A549 (cell line): ENCODE measurements at regions not wholly inside any gene's neighbourhood (a gene's known extent, or its start where the extent isn't known, plus 50 kb on each side); places are given as distances from the start of the nearest gene placed in this dataset.

ENCODE experiments used
- ATAC-seq, 2 experiments: fragments of 200-7000 bp in 1 of 2; fragments of >200 bp in 1 of 2; cut with Nextera tagmentation in 1 of 2; cut with Tn5 transposase in 1 of 2; 3 replicates each; pipeline versions ENCODE4 v1.8.0 to v1.9.1; 2018 to 2020; ENCODE audit warnings: mild to moderate bottlenecking in 1 of 2, moderate library complexity in 1 of 2
- CTCF ChIA-PET: fragments of 300-600 bp; sonication (Branson Sonifier 250); formaldehyde crosslinking; extraction: SDS; loops from one replicate; lab custom pipeline; 2021; ENCODE audit warnings: antibody characterized with exemption, inconsistent platforms; lab: Yijun Ruan, JAX
- POLR2A ChIA-PET: fragments of 350-600 bp; formaldehyde crosslinking; extraction: SDS; loops from one replicate; lab custom pipeline; 2021; ENCODE audit warnings: antibody characterized with exemption, inconsistent platforms; lab: Yijun Ruan, JAX
- DNase-seq, 2 experiments: peaks; one replicate each; pipeline versions ENCODE4 v3.0.0 to v3.0.0-alpha.2; 2011 to 2016; ENCODE audit warnings: low read depth in 1 of 2, low spot score in 1 of 2
- FAIRE-seq: peaks from 2 replicates; lab custom pipeline; 2011; peaks lifted over from hg19 to GRCh38; lab: Jason Lieb, UNC
- H3K27ac ChIP-seq, 2 experiments: fragments of >200 bp; sonication (Bioruptor Twin); formaldehyde crosslinking; 3 replicates each; pipeline ENCODE4 v1.5.1; 2016 to 2017
- H3K4me1 ChIP-seq: fragments of >200 bp; sonication (Bioruptor Twin); formaldehyde crosslinking; 3 replicates; pipeline ENCODE4 v1.6.1; 2016
- H3K4me2 ChIP-seq: fragments of >200 bp; sonication (Bioruptor Twin); formaldehyde crosslinking; 3 replicates; pipeline ENCODE4 v1.6.1; 2016
- H3K4me3 ChIP-seq: fragments of >200 bp; sonication (Bioruptor Twin); formaldehyde crosslinking; 3 replicates; pipeline ENCODE4 v1.5.1; 2016
- H3K9me3 ChIP-seq: fragments of >200 bp; sonication (Bioruptor Twin); formaldehyde crosslinking; 3 replicates; pipeline ENCODE4 v1.6.1; 2016
- CBX8 ChIP-seq: fragments of 200-600 bp; sonication (generic); IDR thresholded peaks from 2 replicates; pipeline ENCODE4 v1.6.1; 2016
- CEBPB ChIP-seq, 2 experiments: fragments of >200 bp in 1 of 2; sonication (Bioruptor Twin) in 1 of 2; formaldehyde crosslinking in 1 of 2; IDR thresholded peaks; 2 replicates each; pipeline ENCODE4 v1.6.1; 2012 to 2016
- CHD4 ChIP-seq: fragments of 200-600 bp; sonication (generic); IDR thresholded peaks from 2 replicates; pipeline ENCODE4 v1.6.1; 2016; ENCODE audit warnings: antibody characterized with exemption, mild to moderate bottlenecking, borderline replicate concordance
- CTCF ChIP-seq: fragments of >200 bp; sonication (Bioruptor Twin); formaldehyde crosslinking; IDR thresholded peaks from 3 replicates; pipeline ENCODE4 v1.5.1; 2016
- ELK1 ChIP-seq: fragments of 150-350 bp; IDR thresholded peaks from 2 replicates; pipeline ENCODE4 v1.6.1; 2014; ENCODE audit warnings: low read depth, mild to moderate bottlenecking, low read length
- FOSB ChIP-seq: fragments of 250-450 bp; sonication (Bioruptor Pico); IDR thresholded peaks from 2 replicates; pipeline ENCODE4 v1.5.0; 2020; ENCODE audit warnings: mild to moderate bottlenecking, moderate library complexity
- HES2 ChIP-seq: fragments of >200 bp; sonication (Bioruptor Twin); formaldehyde crosslinking; IDR thresholded peaks from 2 replicates; pipeline ENCODE4 v1.6.1; 2016
- HMGXB4 ChIP-seq: fragments of 250-450 bp; sonication (Bioruptor Pico); IDR thresholded peaks from 2 replicates; pipeline ENCODE4 v1.5.0; 2021; ENCODE audit warnings: mild to moderate bottlenecking, moderate library complexity, borderline replicate concordance
- HOXA7 ChIP-seq: fragments of 250-450 bp; sonication (Bioruptor Pico); IDR thresholded peaks from 2 replicates; pipeline ENCODE4 v1.5.0; 2020; ENCODE audit warnings: mild to moderate bottlenecking, moderate library complexity
- HOXB5 ChIP-seq: fragments of 250-450 bp; sonication (Bioruptor Pico); IDR thresholded peaks from 2 replicates; pipeline ENCODE4 v1.5.0; 2020; ENCODE audit warnings: mild to moderate bottlenecking, moderate library complexity
- JUN ChIP-seq, 2 experiments: fragments of >200 bp; sonication (Bioruptor Twin); formaldehyde crosslinking; IDR thresholded peaks; 2 replicates in 1 of 2; 3 replicates in 1 of 2; pipeline ENCODE4 v1.6.1; 2016 to 2017
- JUNB ChIP-seq: fragments of >200 bp; sonication (Bioruptor Twin); formaldehyde crosslinking; IDR thresholded peaks from 2 replicates; pipeline ENCODE4 v1.6.1; 2016
- KDM5A ChIP-seq: fragments of 200-600 bp; sonication (generic); IDR thresholded peaks from 2 replicates; pipeline ENCODE4 v1.6.1; 2016; ENCODE audit warnings: antibody characterized with exemption, mild to moderate bottlenecking
- NFE2L2 ChIP-seq: fragments of 150-350 bp; conservative IDR thresholded peaks from 2 replicates; pipeline ENCODE4 v1.6.1; 2014; ENCODE audit warnings: low read length
- NR3C1 ChIP-seq: fragments of >200 bp; sonication (Bioruptor Twin); formaldehyde crosslinking; IDR thresholded peaks from 3 replicates; pipeline ENCODE4 v1.6.1; 2017
- PBX3 ChIP-seq: IDR thresholded peaks from 2 replicates; pipeline ENCODE4 v1.6.1; 2012
- PHF8 ChIP-seq: fragments of 200-600 bp; sonication (generic); IDR thresholded peaks from 2 replicates; pipeline ENCODE4 v1.6.1; 2016; ENCODE audit warnings: low read depth, mild to moderate bottlenecking, antibody characterized with exemption, moderate library complexity, borderline replicate concordance
- RAD21 ChIP-seq, 2 experiments: fragments of >200 bp in 1 of 2; sonication (Bioruptor Twin) in 1 of 2; formaldehyde crosslinking in 1 of 2; IDR thresholded peaks in 1 of 2; conservative IDR thresholded peaks in 1 of 2; 2 replicates in 1 of 2; 3 replicates in 1 of 2; pipeline ENCODE4 v1.6.1; 2012 to 2018; ENCODE audit warnings: inconsistent platforms in 1 of 2
- RARB ChIP-seq: fragments of 250-450 bp; sonication (Bioruptor Pico); IDR thresholded peaks from 2 replicates; pipeline ENCODE4 v1.8.0; 2021; ENCODE audit warnings: mild to moderate bottlenecking, moderate library complexity
- REST ChIP-seq: fragments of 200-600 bp; sonication (generic); IDR thresholded peaks from 2 replicates; pipeline ENCODE4 v1.6.1; 2016; ENCODE audit warnings: antibody characterized with exemption, mild to moderate bottlenecking, moderate library complexity
- SREBF2 ChIP-seq: fragments of 450-650 bp; IDR thresholded peaks from 2 replicates; pipeline ENCODE4 v1.6.1; 2014; ENCODE audit warnings: mild to moderate bottlenecking, moderate library complexity
- ZNF302 ChIP-seq: fragments of 250-450 bp; sonication (Bioruptor Pico); IDR thresholded peaks from 2 replicates; pipeline ENCODE4 v1.9.0; 2021; ENCODE audit warnings: inconsistent platforms, mild to moderate bottlenecking, moderate library complexity
- WGBS: methylation state at CpG from one replicate; pipeline ENCODE4 v1.1.6; 2017; ENCODE audit errors: missing lambda C conversion rate; 5-methylcytosine and 5-hydroxymethylcytosine counted together

- no peak for FAIRE-seq
- WGBS = 100% methylated on average over 1 of the region's 1 CpG
- H3K27ac ChIP-seq = no peak overlapping the region
- no peak for ATAC-seq
- no peaks in the 10 kb centered on the region for H3K4me1 ChIP-seq
- ChIA-PET POLR2A (no interaction called here), CTCF (interaction anchor here (0.8 kb wide), 1 partner anchor 14 kb away, joined by 3 read pairs; no protein-coding TSS in a partner anchor)
- TF ChIP-seq CBX8 (no peak), HES2 (no peak), KDM5A (no peak), PHF8 (no peak), RARB (CRISPR knock-in tag) (no peak), ELK1 (no peak), ZNF302 (no peak), HOXA7 (CRISPR knock-in tag) (no peak), NR3C1 (no peak), CHD4 (no peak), FOSB (CRISPR knock-in tag) (no peak), JUNB (no peak), SREBF2 (no peak), PBX3 (no peak), JUN (IDR thresholded peaks at IDR 0.05) (no peak), HMGXB4 (CRISPR knock-in tag) (no peak), REST (no peak), NFE2L2 (no peak)
- no peak overlapping the region for H3K4me2 ChIP-seq
- H3K9me3 ChIP-seq = no peaks in the 10 kb centered on the region
- H3K4me3 ChIP-seq = no peak overlapping the region
- no peak for DNase-seq
Observed at GRCh38 chr21:16606271-16606670, 876.5 kb downstream of the USP25 start.

- no peaks in the 10 kb centered on the region for H3K4me1 ChIP-seq
- 0 out of 6 replicates have a peak, but pooled peaks of 1 of the 2 experiments have one; percentile 23 for ATAC-seq
- H3K9me3 ChIP-seq = no peaks in the 10 kb centered on the region
- TF ChIP-seq RARB (CRISPR knock-in tag) (no peak), RAD21 (conservative IDR thresholded peaks at IDR 0.05 in 1 of 2, IDR thresholded peaks at IDR 0.05 in 1 of 2) (peak; percentile 42 to 55; a peak in 4 of 5 replicates), HOXB5 (no peak), CTCF (peak; percentile 20), CEBPB (IDR thresholded peaks at IDR 0.05) (no peak)
- TF ChIP-seq, all 56 proteins: peak for 2
- ChIA-PET CTCF (no interaction called here), POLR2A (no interaction called here)
- 87% methylated on average over 3 of the region's 3 CpGs for WGBS
- FAIRE-seq = no peak
- H3K27ac ChIP-seq = no peak overlapping the region
- H3K4me3 ChIP-seq = no peak overlapping the region
- DNase-seq = peak in 1 of 2 experiments; percentile 27
- no peak overlapping the region for H3K4me2 ChIP-seq
Observed at GRCh38 chr21:16608209-16608830, 878.5 kb downstream of the USP25 start.
